Astrocyte (in vitro differentiated cells and primary cell): ENCODE measurements at regions not wholly inside any gene's neighbourhood (a gene's known extent, or its start where the extent isn't known, plus 50 kb on each side); places are given as distances from the start of the nearest gene placed in this dataset.

Experiments
- DNase-seq: peaks from one replicate; pipeline ENCODE4 v3.0.0-alpha.2; 2010; ENCODE audit warnings: low read depth
- FAIRE-seq: peaks from 2 replicates; lab custom pipeline; 2011; peaks lifted over from hg19 to GRCh38; lab: Jason Lieb, UNC
- H2AFZ ChIP-seq: 2 replicates; pipeline ENCODE4 v1.6.0; 2012; ENCODE audit warnings: low read depth, low read length, inconsistent platforms
- H3K27ac ChIP-seq: 2 replicates; pipeline ENCODE4 v1.5.1; 2011; ENCODE audit warnings: low read depth, low read length, inconsistent platforms
- H3K27me3 ChIP-seq: 2 replicates; pipeline ENCODE4 v1.6.0; 2011; ENCODE audit warnings: low read length, inconsistent platforms; ENCODE audit not compliant: insufficient read depth
- H3K36me3 ChIP-seq: 2 replicates; pipeline ENCODE4 v1.5.1; 2011; ENCODE audit warnings: low read length, inconsistent platforms; ENCODE audit not compliant: insufficient read depth
- H3K4me1 ChIP-seq: 2 replicates; pipeline ENCODE4 v1.5.1; 2011; ENCODE audit warnings: low read length, inconsistent platforms; ENCODE audit not compliant: insufficient read depth
- H3K4me2 ChIP-seq: 2 replicates; pipeline ENCODE4 v1.6.0; 2012; ENCODE audit warnings: low read length, inconsistent platforms
- H3K4me3 ChIP-seq: 2 replicates; pipeline ENCODE4 v1.5.1; 2011; ENCODE audit warnings: low read depth, mild to moderate bottlenecking, low read length, inconsistent platforms; ENCODE audit not compliant: insufficient read depth
- H3K79me2 ChIP-seq: 2 replicates; pipeline ENCODE4 v1.6.0; 2012; ENCODE audit warnings: mild to moderate bottlenecking, low read length, inconsistent platforms; ENCODE audit not compliant: insufficient read depth
- H3K9ac ChIP-seq: 2 replicates; pipeline ENCODE4 v1.6.0; 2012; ENCODE audit warnings: mild to moderate bottlenecking, low read length, inconsistent platforms
- H3K9me3 ChIP-seq: 2 replicates; pipeline ENCODE4 v1.5.1; 2012; ENCODE audit warnings: low read depth, mild to moderate bottlenecking, low read length, inconsistent platforms; ENCODE audit not compliant: insufficient read depth
- H4K20me1 ChIP-seq: 2 replicates; pipeline ENCODE4 v1.6.0; 2012; ENCODE audit warnings: low read length, inconsistent platforms; ENCODE audit not compliant: insufficient read depth
- H3K27ac Mint-ChIP-seq: one replicate; pipeline ENCODE4 v1.8.0; 2021; ENCODE audit warnings: mild to moderate bottlenecking, mixed read lengths; ENCODE audit not compliant: unreplicated experiment
- H3K27me3 Mint-ChIP-seq: one replicate; pipeline ENCODE4 v1.8.0; 2021; ENCODE audit warnings: low read depth, mixed read lengths; ENCODE audit not compliant: unreplicated experiment
- H3K36me3 Mint-ChIP-seq: one replicate; pipeline ENCODE4 v1.8.0; 2021; ENCODE audit warnings: low read depth, mixed read lengths; ENCODE audit not compliant: unreplicated experiment
- H3K4me1 Mint-ChIP-seq: one replicate; pipeline ENCODE4 v1.8.0; 2021; ENCODE audit warnings: low read depth, mixed read lengths; ENCODE audit not compliant: unreplicated experiment
- H3K4me3 Mint-ChIP-seq: one replicate; pipeline ENCODE4 v1.8.0; 2021; ENCODE audit warnings: mild to moderate bottlenecking, moderate library complexity, mixed read lengths; ENCODE audit not compliant: unreplicated experiment
- H3K9me3 Mint-ChIP-seq: one replicate; pipeline ENCODE4 v1.8.0; 2021; ENCODE audit warnings: mild to moderate bottlenecking, mixed read lengths; ENCODE audit not compliant: unreplicated experiment
- CTCF ChIP-seq: IDR thresholded peaks from 2 replicates; pipeline ENCODE4 v1.5.1; 2011; ENCODE audit warnings: low read depth, mild to moderate bottlenecking, inconsistent platforms, low read length, moderate library complexity; ENCODE audit not compliant: insufficient read depth
- EZH2 ChIP-seq: IDR thresholded peaks from 2 replicates; pipeline ENCODE4 v1.6.1; 2012; ENCODE audit warnings: mild to moderate bottlenecking, low read length, inconsistent platforms; ENCODE audit not compliant: insufficient read depth

- no peaks in the 10 kb centered on the region for H3K27me3 Mint-ChIP-seq
- Histone ChIP-seq H3K27me3 (no peaks in the 10 kb centered on the region), H3K9me3 (no peaks in the 10 kb centered on the region), H2AFZ (peak overlapping the region; percentile 2), H3K4me3 (no peak overlapping the region), H3K79me2 (no peaks in the 10 kb centered on the region), H3K4me1 (peaks cover 7% of the 10 kb centered on the region), H3K9ac (no peak overlapping the region), H3K27ac (no peak overlapping the region), H3K4me2 (peak overlapping the region; percentile 57), H3K36me3 (no peaks in the 10 kb centered on the region), H4K20me1 (no peaks in the 10 kb centered on the region)
- FAIRE-seq: no peak
- peaks cover 16% of the 10 kb centered on the region for H3K4me1 Mint-ChIP-seq
- no peak overlapping the region for H3K4me3 Mint-ChIP-seq
- H3K27ac Mint-ChIP-seq: peak overlapping the region; percentile 95
- TF ChIP-seq CTCF (no peak), EZH2 (no peak)
- no peaks in the 10 kb centered on the region for H3K9me3 Mint-ChIP-seq
- DNase-seq: peak; percentile 90
- no peaks in the 10 kb centered on the region for H3K36me3 Mint-ChIP-seq
Measured at GRCh38 chr16:59878479-59878878, 1144.4 kb upstream of the GOT2 start.

GRCh38 chr16:59864981-59865666 lies 1131.0 kb upstream of the GOT2 start:
- Histone ChIP-seq H2AFZ (no peak overlapping the region), H3K9ac (no peak overlapping the region), H3K36me3 (no peaks in the 10 kb centered on the region), H3K27ac (no peak overlapping the region), H3K4me1 (no peaks in the 10 kb centered on the region), H4K20me1 (no peaks in the 10 kb centered on the region), H3K9me3 (no peaks in the 10 kb centered on the region), H3K4me2 (no peak overlapping the region), H3K79me2 (no peaks in the 10 kb centered on the region), H3K27me3 (no peaks in the 10 kb centered on the region), H3K4me3 (no peak overlapping the region)
- Mint-ChIP-seq H3K4me3 (no peak overlapping the region), H3K36me3 (no peaks in the 10 kb centered on the region), H3K9me3 (no peaks in the 10 kb centered on the region), H3K27me3 (no peaks in the 10 kb centered on the region), H3K4me1 (peaks cover 3% of the 10 kb centered on the region), H3K27ac (no peak overlapping the region)
- DNase-seq (peak; percentile 47), FAIRE-seq (no peak)
- TF ChIP-seq CTCF: no peak
- no peak for TF ChIP-seq EZH2

- Mint-ChIP-seq H3K36me3 (no peaks in the 10 kb centered on the region), H3K9me3 (no peaks in the 10 kb centered on the region), H3K4me1 (no peaks in the 10 kb centered on the region), H3K4me3 (no peak overlapping the region), H3K27ac (no peak overlapping the region), H3K27me3 (no peaks in the 10 kb centered on the region)
- H3K27ac ChIP-seq: no peak overlapping the region
- no peak overlapping the region for H2AFZ ChIP-seq
- no peak overlapping the region for H3K9ac ChIP-seq
- H3K36me3 ChIP-seq: no peaks in the 10 kb centered on the region
- peak; percentile 62 for FAIRE-seq
- TF ChIP-seq CTCF: no peak
- TF ChIP-seq EZH2: no peak
- H3K4me1 ChIP-seq: no peaks in the 10 kb centered on the region
- H3K27me3 ChIP-seq: no peaks in the 10 kb centered on the region
- no peak overlapping the region for H3K4me3 ChIP-seq
- no peaks in the 10 kb centered on the region for H3K79me2 ChIP-seq
- H3K9me3 ChIP-seq: no peaks in the 10 kb centered on the region
- peak; percentile 73 for DNase-seq
- H3K4me2 ChIP-seq: no peak overlapping the region
- no peaks in the 10 kb centered on the region for H4K20me1 ChIP-seq
Measured at GRCh38 chr16:59859676-59860402, 1125.7 kb upstream of the GOT2 start.
